SK-N-SH (cell line): ENCODE measurements at regions not wholly inside any gene's neighbourhood (a gene's known extent, or its start where the extent isn't known, plus 50 kb on each side); places are given as distances from the start of the nearest gene placed in this dataset.

ENCODE experiments used
- CTCF ChIA-PET: fragments of 300-600, 350-600 bp; formaldehyde crosslinking; extraction: SDS; loops from one replicate; lab custom pipeline; 2021; lab: Yijun Ruan, JAX
- POLR2A ChIA-PET: fragments of 350-600 bp; sonication (Branson Sonifier 250); formaldehyde crosslinking; extraction: SDS; loops from one replicate; lab custom pipeline; 2020; ENCODE audit warnings: antibody characterized with exemption, inconsistent platforms; lab: Yijun Ruan, JAX
- DNase-seq: peaks from one replicate; pipeline ENCODE4 v3.0.0; 2012
- H2AFZ ChIP-seq: fragments of 200-600 bp; sonication (generic); 2 replicates; pipeline ENCODE4 v1.8.1; 2016; ENCODE audit warnings: antibody characterized with exemption, mild to moderate bottlenecking, low read depth
- H3F3A ChIP-seq: fragments of 200-600 bp; sonication (generic); replicated peaks from 2 replicates; pipeline ENCODE3; 2016; ENCODE audit warnings: antibody characterized with exemption, mild to moderate bottlenecking; ENCODE audit not compliant: insufficient read depth
- H3K27ac ChIP-seq, 2 experiments: fragments of 200-500 bp in 1 of 2; fragments of 200-600 bp in 1 of 2; sonication (Bioruptor generic) in 1 of 2; sonication (generic), shearing (Covaris generic) in 1 of 2; 2 replicates each; pipeline versions ENCODE4 v1.5.1 to v1.6.1; 2014 to 2016; ENCODE audit warnings: low read depth in 2 of 2, inconsistent platforms in 1 of 2, low read length in 1 of 2, mild to moderate bottlenecking in 1 of 2, mixed read lengths in 1 of 2
- H3K27me3 ChIP-seq: fragments of 200-600 bp; sonication (generic), shearing (Covaris generic); 2 replicates; pipeline ENCODE4 v1.6.1; 2016; ENCODE audit warnings: mixed run types; ENCODE audit not compliant: insufficient read depth
- H3K36me3 ChIP-seq, 2 experiments: fragments of 200-500 bp in 1 of 2; fragments of 200-600 bp in 1 of 2; sonication (Bioruptor generic) in 1 of 2; sonication (generic) in 1 of 2; replicated peaks in 1 of 2; 2 replicates each; pipeline versions ENCODE3 to v1.5.1; 2014 to 2016; ENCODE audit warnings: low read length in 1 of 2, mild to moderate bottlenecking in 1 of 2; ENCODE audit not compliant: insufficient read depth in 2 of 2, control insufficient read depth in 1 of 2
- H3K4me1 ChIP-seq, 2 experiments: fragments of 200-500 bp in 1 of 2; fragments of 200-600 bp in 1 of 2; sonication (Bioruptor generic) in 1 of 2; sonication (generic), shearing (Covaris generic) in 1 of 2; 2 replicates each; pipeline versions ENCODE4 v1.5.1 to v1.6.1; 2014 to 2016; ENCODE audit warnings: low read depth in 1 of 2, low read length in 1 of 2, mixed run types in 1 of 2; ENCODE audit not compliant: insufficient read depth in 2 of 2, control insufficient read depth in 1 of 2
- H3K4me2 ChIP-seq: fragments of 200-600 bp; sonication (generic), shearing (Covaris generic); 2 replicates; pipeline ENCODE4 v1.6.1; 2017; ENCODE audit warnings: mixed run types
- H3K4me3 ChIP-seq, 2 experiments: fragments of 200-500 bp in 1 of 2; fragments of 200-600 bp in 1 of 2; sonication (Bioruptor generic) in 1 of 2; sonication (generic), shearing (Covaris generic) in 1 of 2; 2 replicates each; pipeline versions ENCODE4 v1.5.1 to v1.8.1; 2014 to 2016; ENCODE audit warnings: low read depth in 2 of 2, inconsistent platforms in 1 of 2, low read length in 1 of 2, mild to moderate bottlenecking in 1 of 2, mixed read lengths in 1 of 2, moderate library complexity in 1 of 2
- H3K79me2 ChIP-seq: fragments of 200-600 bp; sonication (generic); 2 replicates; pipeline ENCODE4 v1.8.1; 2017; ENCODE audit warnings: mild to moderate bottlenecking; ENCODE audit not compliant: insufficient read depth
- H3K9ac ChIP-seq: fragments of 200-600 bp; sonication (generic); 2 replicates; pipeline ENCODE4 v1.6.1; 2017; ENCODE audit warnings: mixed run types
- H3K9me2 ChIP-seq: fragments of 200-600 bp; sonication (generic); 2 replicates; pipeline ENCODE4 v1.6.1; 2017; ENCODE audit warnings: mixed run types
- H3K9me3 ChIP-seq: fragments of 200-600 bp; sonication (generic); 2 replicates; pipeline ENCODE4 v1.6.1; 2017; ENCODE audit warnings: mixed run types, mild to moderate bottlenecking, moderate library complexity
- H4K20me1 ChIP-seq: fragments of 200-600 bp; sonication (generic); 2 replicates; pipeline ENCODE4 v1.6.1; 2017; ENCODE audit warnings: mild to moderate bottlenecking, mixed run types; ENCODE audit not compliant: insufficient read depth
- ELF1 ChIP-seq: IDR thresholded peaks from 2 replicates; pipeline ENCODE4 v1.4.0; 2012
- EP300 ChIP-seq, 2 experiments: IDR thresholded peaks; 2 replicates each; pipeline versions ENCODE4 v1.4.0 to v1.6.1; 2012; ENCODE audit warnings: borderline replicate concordance in 1 of 2, low read depth in 1 of 2, low read length in 1 of 2
- FOSL2 ChIP-seq: IDR thresholded peaks from 2 replicates; pipeline ENCODE4 v1.4.0; 2012; ENCODE audit warnings: low read depth, mild to moderate bottlenecking, moderate library complexity, borderline replicate concordance
- GATA2 ChIP-seq: sonication (generic); formaldehyde crosslinking; IDR thresholded peaks from 2 replicates; pipeline ENCODE4 v1.5.0; 2020; ENCODE audit warnings: mild to moderate bottlenecking, missing genetic modification reagents
- JUND ChIP-seq: IDR thresholded peaks from 2 replicates; pipeline ENCODE4 v1.4.0; 2012
- MEF2A ChIP-seq: IDR thresholded peaks from 2 replicates; pipeline ENCODE4 v1.4.0; 2012; ENCODE audit warnings: low read depth, borderline replicate concordance
- MXI1 ChIP-seq: IDR thresholded peaks from 2 replicates; pipeline ENCODE4 v1.6.1; 2012; ENCODE audit warnings: mild to moderate bottlenecking, low read depth, low read length, improper control_type of control experiment
- RAD21 ChIP-seq: IDR thresholded peaks from 2 replicates; pipeline ENCODE4 v1.6.1; 2012; ENCODE audit warnings: mild to moderate bottlenecking, low read length
- SIN3A ChIP-seq: IDR thresholded peaks from 2 replicates; pipeline ENCODE4 v1.6.1; 2012; ENCODE audit warnings: low read depth, mild to moderate bottlenecking, low read length, moderate library complexity, borderline replicate concordance
- TAF1 ChIP-seq: IDR thresholded peaks from 2 replicates; pipeline ENCODE4 v1.6.1; 2012; ENCODE audit warnings: low read depth, mild to moderate bottlenecking, low read length, moderate library complexity, borderline replicate concordance
- TEAD4 ChIP-seq: IDR thresholded peaks from 2 replicates; pipeline ENCODE4 v1.4.0; 2012; ENCODE audit warnings: mild to moderate bottlenecking, borderline replicate concordance; ENCODE audit not compliant: insufficient read depth
- YY1 ChIP-seq: IDR thresholded peaks from 2 replicates; pipeline ENCODE4 v1.4.0; 2012; ENCODE audit warnings: low read depth, mild to moderate bottlenecking
- WGBS: methylation state at CpG from one replicate; pipeline ENCODE4 v1.1.6; 2017; ENCODE audit warnings: low lambda C conversion rate; 5-methylcytosine and 5-hydroxymethylcytosine counted together
- TF ChIP-seq, protein P1 (sequence below): IDR thresholded peaks from 2 replicates; pipeline ENCODE4 v1.6.1; 2012; ENCODE audit warnings: mild to moderate bottlenecking, low read depth, low read length, moderate library complexity
- TF ChIP-seq, protein P2 (sequence below): IDR thresholded peaks from 2 replicates; pipeline ENCODE4 v1.4.0; 2012; ENCODE audit warnings: low read depth, borderline replicate concordance
- TF ChIP-seq, protein P3 (sequence below): fragments of 150-350 bp; IDR thresholded peaks from 2 replicates; pipeline ENCODE4 v1.6.1; 2016; ENCODE audit warnings: mild to moderate bottlenecking, low read depth, low read length
- TF ChIP-seq, protein P4 (sequence below): IDR thresholded peaks from 2 replicates; pipeline ENCODE4; 2012
- TF ChIP-seq, protein P5 (sequence below): fragments of 200-600 bp; sonication (generic); IDR thresholded peaks from 2 replicates; pipeline ENCODE4 v1.6.1; 2017; ENCODE audit warnings: antibody characterized with exemption, mild to moderate bottlenecking, moderate library complexity

DNA sequence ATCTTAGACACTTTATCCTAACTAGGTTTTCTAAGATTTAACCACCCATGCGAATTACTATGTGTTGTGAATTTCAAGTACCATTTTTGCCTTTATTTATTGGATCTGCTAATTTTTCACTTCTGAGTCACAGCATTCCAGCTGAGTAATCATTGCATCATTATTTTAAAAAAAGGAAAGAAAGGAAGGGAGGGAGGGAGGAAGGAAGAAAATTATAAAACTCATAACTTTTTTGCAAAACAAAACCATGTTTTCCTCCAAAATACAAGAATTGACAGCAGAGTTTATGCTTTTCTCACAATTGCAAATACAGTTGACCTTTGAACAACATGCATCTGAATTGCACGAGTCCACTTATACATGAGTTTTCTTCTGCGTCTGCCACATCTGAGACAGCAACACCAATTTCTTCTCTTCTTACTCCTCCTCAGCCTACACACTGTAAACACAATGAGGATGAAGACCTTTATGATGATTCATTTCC lies 651.4 kb upstream of the NECTIN3 start (continued):
- TF ChIP-seq, protein P1, sequence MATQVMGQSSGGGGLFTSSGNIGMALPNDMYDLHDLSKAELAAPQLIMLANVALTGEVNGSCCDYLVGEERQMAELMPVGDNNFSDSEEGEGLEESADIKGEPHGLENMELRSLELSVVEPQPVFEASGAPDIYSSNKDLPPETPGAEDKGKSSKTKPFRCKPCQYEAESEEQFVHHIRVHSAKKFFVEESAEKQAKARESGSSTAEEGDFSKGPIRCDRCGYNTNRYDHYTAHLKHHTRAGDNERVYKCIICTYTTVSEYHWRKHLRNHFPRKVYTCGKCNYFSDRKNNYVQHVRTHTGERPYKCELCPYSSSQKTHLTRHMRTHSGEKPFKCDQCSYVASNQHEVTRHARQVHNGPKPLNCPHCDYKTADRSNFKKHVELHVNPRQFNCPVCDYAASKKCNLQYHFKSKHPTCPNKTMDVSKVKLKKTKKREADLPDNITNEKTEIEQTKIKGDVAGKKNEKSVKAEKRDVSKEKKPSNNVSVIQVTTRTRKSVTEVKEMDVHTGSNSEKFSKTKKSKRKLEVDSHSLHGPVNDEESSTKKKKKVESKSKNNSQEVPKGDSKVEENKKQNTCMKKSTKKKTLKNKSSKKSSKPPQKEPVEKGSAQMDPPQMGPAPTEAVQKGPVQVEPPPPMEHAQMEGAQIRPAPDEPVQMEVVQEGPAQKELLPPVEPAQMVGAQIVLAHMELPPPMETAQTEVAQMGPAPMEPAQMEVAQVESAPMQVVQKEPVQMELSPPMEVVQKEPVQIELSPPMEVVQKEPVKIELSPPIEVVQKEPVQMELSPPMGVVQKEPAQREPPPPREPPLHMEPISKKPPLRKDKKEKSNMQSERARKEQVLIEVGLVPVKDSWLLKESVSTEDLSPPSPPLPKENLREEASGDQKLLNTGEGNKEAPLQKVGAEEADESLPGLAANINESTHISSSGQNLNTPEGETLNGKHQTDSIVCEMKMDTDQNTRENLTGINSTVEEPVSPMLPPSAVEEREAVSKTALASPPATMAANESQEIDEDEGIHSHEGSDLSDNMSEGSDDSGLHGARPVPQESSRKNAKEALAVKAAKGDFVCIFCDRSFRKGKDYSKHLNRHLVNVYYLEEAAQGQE, result no peak
- TF ChIP-seq ELF1 (no peak), YY1 (peak; percentile 30; the same call in 1 of the 2 replicates), MXI1 (no peak), JUND (peak; percentile 99)

DNA sequence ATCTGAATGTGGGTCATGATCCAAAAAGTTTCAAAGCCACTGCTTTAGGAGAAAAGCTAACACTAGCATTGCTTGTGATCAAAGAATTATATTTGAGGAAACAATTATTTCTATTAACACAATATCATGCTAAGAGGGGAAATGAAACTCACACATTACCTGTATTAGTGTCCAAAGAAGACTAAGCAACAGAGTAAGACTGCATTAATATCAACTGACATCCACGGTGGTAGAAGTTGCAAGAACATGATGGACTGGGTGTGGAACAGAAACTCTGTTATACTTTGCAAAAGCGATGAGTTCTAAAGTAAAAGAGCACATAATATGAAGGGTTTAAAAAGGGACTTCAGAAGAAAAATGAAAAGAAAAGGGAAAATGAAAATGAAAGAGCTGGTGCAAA lies 648.3 kb upstream of the NECTIN3 start:
- H3K4me3 ChIP-seq, result no peak overlapping the region
- H3K9me2 ChIP-seq, result no peaks in the 10 kb centered on the region
- DNase-seq, result no peak
- H3K4me1 ChIP-seq, result peaks cover 0 to 15% of the 10 kb centered on the region in 2 experiments; a peak in 1 of 4 replicates
- H3F3A ChIP-seq, result peaks cover 24% of the 10 kb centered on the region
- H3K27me3 ChIP-seq, result no peaks in the 10 kb centered on the region
- WGBS, result 73% methylated on average over 2 of the region's 2 CpGs
- H3K9me3 ChIP-seq, result no peaks in the 10 kb centered on the region
- H4K20me1 ChIP-seq, result no peaks in the 10 kb centered on the region
- ChIA-PET CTCF (no interaction called here), POLR2A (no interaction called here)
- H3K4me2 ChIP-seq, result no peak overlapping the region
- no peaks in the 10 kb centered on the region for H3K36me3 ChIP-seq
- TF ChIP-seq RAD21, result no peak
- TF ChIP-seq TAF1, result no peak
- TF ChIP-seq GATA2, result no peak
- TF ChIP-seq, protein P2, sequence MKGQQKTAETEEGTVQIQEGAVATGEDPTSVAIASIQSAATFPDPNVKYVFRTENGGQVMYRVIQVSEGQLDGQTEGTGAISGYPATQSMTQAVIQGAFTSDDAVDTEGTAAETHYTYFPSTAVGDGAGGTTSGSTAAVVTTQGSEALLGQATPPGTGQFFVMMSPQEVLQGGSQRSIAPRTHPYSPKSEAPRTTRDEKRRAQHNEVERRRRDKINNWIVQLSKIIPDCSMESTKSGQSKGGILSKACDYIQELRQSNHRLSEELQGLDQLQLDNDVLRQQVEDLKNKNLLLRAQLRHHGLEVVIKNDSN, result no peak
- no peak for TF ChIP-seq FOSL2
- no peak for TF ChIP-seq MEF2A
- TF ChIP-seq, protein P3, sequence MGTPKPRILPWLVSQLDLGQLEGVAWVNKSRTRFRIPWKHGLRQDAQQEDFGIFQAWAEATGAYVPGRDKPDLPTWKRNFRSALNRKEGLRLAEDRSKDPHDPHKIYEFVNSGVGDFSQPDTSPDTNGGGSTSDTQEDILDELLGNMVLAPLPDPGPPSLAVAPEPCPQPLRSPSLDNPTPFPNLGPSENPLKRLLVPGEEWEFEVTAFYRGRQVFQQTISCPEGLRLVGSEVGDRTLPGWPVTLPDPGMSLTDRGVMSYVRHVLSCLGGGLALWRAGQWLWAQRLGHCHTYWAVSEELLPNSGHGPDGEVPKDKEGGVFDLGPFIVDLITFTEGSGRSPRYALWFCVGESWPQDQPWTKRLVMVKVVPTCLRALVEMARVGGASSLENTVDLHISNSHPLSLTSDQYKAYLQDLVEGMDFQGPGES, result no peak
- TF ChIP-seq EP300 (IDR thresholded peaks at IDR 0.05; ENCODE audit: borderline replicate concordance in 1 of 2, low read depth in 1 of 2, low read length in 1 of 2), result no peak
- no peak for TF ChIP-seq SIN3A
- TF ChIP-seq TEAD4, result no peak
- TF ChIP-seq, protein P4, sequence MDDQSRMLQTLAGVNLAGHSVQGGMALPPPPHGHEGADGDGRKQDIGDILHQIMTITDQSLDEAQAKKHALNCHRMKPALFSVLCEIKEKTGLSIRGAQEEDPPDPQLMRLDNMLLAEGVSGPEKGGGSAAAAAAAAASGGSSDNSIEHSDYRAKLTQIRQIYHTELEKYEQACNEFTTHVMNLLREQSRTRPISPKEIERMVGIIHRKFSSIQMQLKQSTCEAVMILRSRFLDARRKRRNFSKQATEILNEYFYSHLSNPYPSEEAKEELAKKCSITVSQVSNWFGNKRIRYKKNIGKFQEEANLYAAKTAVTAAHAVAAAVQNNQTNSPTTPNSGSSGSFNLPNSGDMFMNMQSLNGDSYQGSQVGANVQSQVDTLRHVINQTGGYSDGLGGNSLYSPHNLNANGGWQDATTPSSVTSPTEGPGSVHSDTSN, result no peak
- TF ChIP-seq, protein P5, sequence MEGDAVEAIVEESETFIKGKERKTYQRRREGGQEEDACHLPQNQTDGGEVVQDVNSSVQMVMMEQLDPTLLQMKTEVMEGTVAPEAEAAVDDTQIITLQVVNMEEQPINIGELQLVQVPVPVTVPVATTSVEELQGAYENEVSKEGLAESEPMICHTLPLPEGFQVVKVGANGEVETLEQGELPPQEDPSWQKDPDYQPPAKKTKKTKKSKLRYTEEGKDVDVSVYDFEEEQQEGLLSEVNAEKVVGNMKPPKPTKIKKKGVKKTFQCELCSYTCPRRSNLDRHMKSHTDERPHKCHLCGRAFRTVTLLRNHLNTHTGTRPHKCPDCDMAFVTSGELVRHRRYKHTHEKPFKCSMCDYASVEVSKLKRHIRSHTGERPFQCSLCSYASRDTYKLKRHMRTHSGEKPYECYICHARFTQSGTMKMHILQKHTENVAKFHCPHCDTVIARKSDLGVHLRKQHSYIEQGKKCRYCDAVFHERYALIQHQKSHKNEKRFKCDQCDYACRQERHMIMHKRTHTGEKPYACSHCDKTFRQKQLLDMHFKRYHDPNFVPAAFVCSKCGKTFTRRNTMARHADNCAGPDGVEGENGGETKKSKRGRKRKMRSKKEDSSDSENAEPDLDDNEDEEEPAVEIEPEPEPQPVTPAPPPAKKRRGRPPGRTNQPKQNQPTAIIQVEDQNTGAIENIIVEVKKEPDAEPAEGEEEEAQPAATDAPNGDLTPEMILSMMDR, result no peak
- no peak overlapping the region for H3K27ac ChIP-seq
- no peaks in the 10 kb centered on the region for H3K79me2 ChIP-seq
- peak overlapping the region; percentile 23; the same call in 1 of the 2 replicates for H2AFZ ChIP-seq
- H3K9ac ChIP-seq, result no peak overlapping the region
